ENCODE measurements at regions not wholly inside any gene's neighbourhood (a gene's known extent, or its start where the extent isn't known, plus 50 kb on each side); places are given as distances from the start of the nearest gene placed in this dataset.
"Not testable (repeated sequence)": the region's sequence is repeated elsewhere in the genome, so short reads cannot be mapped to it uniquely, and the experiment has no call there.

DNA sequence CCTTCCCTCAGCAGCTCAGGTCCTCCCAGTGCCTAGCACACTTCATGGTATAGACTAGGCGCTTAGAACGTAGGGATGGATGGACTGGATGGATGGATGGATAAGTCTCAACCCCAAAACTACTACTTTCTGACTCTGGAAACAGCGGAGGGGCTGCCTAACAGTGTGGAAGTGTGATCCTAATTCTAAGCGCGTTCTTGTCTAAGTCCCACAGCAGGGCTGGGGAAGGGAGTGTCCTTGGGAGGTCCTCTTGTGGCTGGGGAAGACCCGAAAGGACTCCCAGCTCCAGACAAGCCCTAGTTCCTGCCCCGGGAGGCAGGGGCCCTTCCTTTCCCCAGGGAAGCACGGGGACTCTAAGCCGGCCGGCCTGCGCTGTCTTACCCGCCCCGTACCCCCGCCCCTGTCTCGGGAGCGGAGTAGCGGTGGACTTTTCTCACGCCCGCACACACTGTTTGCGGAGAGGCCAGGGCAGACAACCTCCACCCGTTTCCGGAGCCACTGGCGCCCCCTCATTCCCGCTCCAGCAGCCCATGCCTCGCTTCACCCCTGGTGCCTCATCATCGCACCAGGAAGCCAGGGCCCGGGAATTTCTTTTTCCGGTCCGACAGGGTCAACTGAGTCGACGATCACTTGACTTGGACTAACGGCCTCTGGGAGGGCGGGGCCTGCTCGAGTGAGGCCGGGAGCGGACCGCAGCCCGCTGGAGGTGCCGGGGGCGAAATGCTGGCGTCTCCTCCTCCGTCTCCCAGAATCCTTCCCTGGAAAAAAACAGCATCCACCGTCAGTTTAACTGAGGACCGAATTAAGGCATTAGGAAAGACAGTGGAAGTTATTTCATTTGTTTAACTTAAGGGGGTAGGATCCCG lies 133.3 kb downstream of the TBC1D2B start:
- peak; percentile 87 for DNase-seq

DNA sequence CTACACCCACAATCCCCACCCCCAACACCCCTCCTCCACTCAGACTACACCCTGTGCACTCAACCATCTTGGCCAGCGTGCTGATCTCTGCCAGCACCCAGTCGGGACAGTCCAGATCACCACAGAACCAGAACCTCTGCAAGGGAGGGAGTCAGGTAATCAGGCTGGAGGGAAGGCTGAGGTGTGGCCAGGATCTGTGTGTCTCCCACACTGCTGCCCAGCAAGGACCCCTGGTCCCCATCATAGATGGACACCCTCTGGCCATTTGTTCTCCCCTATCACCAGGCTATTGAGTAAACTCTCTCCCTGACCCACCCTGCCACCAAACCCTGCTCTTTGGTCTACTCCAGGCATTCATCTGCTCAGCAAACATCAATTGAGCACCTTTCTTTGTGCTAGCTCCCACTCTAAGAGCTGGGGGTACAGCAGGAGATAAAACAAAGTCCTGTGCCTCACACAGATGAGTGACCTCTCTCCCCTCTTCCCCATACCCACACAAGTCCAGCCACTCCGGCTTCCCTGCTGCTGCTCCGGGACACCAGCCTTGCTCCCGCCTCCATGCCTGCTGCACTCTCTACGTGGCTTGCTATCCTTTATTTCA lies 134.8 kb downstream of the TBC1D2B start:
- DNase-seq: no peak

DNA sequence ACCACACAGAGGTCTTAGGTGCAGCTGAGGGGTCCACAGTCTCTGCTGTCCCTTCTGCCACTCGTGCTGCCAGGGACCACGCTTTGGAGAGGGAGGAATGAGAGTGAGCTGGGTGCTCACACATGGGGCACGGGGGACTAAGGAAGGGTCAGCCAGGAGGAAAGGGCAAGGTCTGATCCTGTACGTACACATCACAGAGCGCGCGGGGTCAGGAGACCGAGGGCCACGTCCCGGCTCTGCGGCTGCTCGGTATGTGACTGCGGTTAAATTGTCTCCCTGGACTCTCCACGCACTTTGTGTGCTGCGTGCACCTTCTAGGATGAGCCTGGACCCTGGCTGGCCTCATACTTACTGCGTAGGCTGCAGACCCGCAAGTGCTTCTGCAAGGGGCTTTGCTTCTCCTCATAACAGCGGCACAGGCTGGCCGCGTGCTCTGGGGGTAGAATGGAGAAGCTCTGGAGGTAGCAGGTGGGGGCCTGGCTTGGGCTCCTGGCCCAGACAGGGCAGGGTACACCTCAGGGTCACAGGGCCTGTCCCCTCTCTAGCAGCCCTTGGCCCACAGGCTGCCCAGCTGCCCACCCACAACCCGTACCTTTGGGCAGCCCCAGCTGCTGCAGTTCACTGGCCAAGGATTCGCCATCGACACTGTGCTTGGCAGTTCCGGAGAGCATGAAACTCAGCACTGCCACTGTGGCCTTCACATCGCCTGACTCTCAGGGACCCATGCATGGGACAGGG lies 136.3 kb downstream of the TBC1D2B start:
- not testable (repeated sequence) for DNase-seq

DNA sequence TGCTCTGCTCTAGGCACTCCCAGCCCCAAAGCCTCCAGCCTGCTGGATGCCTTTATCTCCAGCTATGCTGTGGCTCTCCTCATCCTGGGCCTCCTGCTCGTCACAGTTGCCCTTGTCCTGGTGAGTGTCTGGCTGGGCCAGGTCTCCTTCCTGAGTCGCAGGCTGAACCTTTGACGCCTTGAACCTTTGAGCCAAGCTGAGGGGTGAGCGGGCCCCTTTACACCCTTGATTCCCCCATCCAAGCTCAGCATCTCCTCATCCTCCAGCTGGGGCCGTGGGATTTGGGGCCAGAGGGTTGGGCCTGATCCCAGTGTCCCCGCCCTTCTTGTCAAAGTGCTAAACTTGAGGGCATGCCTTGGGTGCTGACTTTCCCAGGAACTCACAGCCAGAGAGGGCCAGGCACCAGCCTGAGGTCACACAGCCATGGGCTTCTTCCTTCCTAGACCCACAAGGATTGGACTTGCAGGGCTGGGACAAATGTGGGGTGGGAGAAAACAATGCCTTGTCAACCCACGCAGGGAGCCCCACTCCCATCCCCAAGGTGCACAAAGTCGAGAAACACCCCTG lies 137.0 kb downstream of the TBC1D2B start:
- DNase-seq: no peak

DNA sequence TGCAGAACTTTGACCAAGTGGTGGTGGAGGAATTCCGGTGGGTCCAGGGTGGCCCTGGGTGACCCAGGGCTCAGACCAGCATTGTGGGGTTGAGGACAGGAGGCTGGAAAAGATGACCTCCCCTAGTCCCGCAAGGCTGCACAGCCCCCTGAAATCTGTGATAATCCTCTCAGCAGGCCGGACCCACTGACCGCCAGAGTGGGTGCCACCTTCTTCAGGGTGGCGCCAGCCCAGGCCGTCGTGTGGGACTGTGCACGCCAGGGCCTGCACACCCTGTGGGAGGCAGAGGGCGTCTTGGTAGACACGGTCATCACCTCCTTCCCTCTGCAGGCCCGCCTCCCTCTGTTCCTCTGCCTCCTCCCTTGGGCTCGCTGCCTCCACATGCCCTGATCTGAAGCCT lies 137.7 kb downstream of the TBC1D2B start:
- DNase-seq: no peak

DNA sequence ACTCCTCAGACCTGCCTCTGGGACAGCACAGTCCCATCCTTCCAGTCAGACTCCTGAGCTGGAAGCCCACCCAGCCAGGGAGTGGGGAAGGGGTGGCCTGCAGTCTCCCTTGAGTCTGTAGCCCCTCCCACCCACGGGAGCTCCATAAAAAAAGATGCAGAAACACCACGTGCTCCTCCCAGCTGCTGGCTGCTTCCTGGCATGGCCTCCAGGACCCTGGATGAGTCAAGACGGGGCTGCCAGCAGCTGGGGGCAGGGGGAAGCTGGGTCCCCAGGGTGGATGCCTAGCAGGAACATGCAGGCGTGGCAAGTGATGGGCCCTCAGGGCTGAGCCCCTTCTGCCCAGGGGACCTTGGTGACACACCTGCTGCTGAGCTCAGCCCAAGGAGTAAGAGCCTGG lies 138.5 kb downstream of the TBC1D2B start:
- DNase-seq: not testable (repeated sequence)

DNA sequence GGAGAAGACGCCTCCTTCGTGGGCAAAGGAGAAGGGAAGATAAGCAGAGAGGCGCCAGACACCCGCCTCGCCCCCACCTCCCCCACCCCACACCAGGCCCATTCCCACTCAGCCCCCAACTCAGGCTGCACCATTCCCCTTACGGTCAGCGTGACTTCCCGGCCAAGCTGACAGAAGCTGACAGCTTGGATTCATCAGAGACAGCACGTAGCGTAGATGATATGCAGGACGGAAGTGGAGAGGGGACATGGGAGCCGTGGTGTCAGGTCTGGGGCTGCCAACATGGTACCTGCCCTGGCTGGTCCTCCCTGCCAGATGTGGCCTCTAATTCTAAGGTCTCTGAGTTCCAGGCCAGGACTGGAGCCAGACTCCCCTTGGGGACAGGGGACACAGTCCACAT lies 139.0 kb downstream of the TBC1D2B start:
- not testable (repeated sequence) for DNase-seq

DNA sequence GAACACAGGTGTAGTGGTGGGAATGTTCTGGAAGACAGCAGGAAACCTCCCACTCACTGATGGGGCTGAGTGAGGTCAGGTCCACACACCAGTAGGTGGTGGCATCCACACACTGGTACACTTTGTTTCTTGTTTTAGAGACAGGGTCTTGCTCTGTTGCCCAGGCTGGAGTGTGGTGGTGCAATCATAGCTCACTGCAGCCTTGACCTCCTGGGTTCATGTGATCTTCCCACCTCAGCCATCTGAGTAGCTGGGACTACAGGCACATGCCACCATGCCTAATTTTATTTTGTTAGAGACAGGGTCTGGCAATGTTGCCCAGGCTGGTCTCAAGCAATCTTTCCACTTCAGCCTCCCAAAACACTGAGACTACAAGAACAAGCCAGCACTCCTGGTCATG lies 140.9 kb downstream of the TBC1D2B start:
- DNase-seq: not testable (repeated sequence)

DNA sequence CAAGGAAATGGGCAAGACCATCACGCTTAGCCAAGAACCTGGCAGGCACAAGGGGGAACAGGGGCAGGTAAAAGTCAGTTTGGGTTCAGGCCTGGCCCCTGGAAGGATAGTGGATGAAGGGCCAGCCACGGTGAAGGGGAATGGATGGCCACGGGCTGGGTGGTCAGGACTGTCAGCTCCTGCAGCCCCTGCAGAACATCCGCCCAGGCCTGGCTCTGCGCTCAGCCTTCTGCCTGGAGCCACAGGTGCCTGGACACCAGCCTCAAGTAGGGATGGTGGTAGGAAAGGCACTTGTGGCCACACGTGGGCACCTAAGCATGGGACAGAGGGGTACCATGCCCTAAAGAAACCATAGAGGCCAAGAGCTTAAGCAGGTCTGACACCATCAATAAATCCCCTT lies 143.0 kb downstream of the TBC1D2B start:
- not testable (repeated sequence) for DNase-seq

DNA sequence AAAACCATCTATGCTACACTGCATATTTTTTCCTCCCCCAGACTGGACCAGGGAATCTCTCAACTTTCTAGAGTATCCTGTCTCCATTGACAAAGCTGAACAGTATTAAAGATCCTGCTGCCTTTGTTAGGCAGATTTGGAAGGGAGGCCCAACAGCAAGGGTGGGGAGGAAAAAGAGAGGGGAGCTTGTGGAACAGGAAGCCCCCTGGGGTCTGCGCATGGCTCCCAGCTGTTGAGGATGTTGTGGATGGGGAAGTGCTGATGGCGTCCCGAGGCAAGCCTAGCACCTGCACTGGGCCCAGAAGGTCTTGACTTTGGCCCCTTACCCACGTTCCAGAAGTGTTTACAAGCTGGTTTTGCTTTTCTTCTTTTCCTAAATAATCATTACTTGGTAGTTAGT lies 146.6 kb downstream of the TBC1D2B start:
- not testable (repeated sequence) for DNase-seq

DNA sequence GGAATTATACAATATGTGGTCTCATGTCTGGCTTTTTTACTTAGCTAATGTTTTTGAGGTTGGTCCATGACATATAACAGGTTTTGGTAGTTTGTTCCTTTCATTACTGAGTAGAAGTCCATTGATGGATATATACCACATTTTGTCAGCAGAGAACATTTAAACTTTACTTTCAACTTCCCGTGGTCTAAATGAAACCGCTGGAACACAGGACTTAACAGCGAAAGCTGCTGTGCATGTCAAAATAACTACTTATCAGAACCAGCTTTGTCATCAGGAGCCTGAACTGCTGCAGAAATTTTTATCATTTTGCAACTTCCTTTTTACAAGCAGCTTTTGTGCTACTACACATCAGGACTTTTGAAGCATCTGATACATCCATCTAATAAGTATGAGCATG lies 147.0 kb downstream of the TBC1D2B start:
- not testable (repeated sequence) for DNase-seq

DNA sequence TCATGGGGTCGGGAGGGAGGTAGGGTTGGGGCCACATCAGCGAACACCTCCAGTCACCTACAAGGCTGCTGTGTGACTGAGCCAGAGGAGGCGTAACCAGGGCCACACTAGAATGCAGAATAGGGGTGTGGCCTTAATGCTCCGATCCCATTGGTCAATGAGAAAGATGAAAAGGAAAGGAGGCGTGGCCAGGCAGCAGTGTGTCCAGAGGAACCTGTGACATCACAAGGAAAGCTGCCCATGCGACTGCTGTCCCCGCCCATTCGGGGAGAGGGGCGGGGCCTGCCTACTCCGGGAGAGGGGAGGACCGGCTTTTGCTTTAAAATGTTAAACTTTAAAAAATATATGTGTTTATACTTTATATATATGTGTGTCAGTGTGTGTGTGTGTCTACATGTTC lies 150.7 kb downstream of the TBC1D2B start:
- DNase-seq: not testable (repeated sequence)

DNA sequence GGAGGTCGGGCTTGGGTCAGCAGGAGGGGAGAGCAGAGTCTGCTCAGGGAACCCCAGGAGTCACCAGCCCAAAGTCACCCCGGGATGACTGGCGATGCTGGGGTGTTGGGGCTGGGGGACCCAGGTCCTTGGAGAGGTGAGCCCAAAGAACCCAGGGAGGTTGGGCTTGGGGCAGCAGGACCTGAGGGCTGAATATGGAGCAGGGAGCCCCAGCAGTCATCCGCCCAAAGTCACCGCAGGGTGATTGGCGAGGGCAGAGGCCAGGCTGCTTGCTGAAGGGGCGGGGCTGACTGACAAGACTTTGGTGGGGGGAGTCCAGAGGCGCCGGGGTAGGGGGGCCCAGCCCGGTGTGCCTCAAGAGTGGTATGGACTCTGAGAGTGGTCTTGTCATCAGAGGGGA lies 151.2 kb downstream of the TBC1D2B start:
- DNase-seq: not testable (repeated sequence)

DNA sequence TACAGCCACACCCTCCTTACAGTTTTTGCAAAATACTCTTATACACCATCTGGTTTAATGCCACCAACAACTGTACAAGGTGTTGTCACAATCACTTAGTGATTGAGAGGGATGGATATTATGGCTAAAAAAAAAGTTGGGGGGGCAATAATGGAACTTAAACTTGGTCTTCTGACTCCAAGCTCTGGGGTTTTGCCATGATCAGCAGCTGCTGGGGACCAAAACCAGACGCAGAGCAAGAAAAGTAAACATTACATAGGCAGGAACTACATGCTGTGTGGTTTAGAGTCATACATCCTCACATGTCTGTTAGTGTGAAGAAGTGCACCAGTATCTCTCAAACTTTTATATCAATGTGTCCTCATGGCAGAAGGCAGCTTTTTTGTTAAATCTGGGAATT lies 152.4 kb downstream of the TBC1D2B start:
- not testable (repeated sequence) for DNase-seq

DNA sequence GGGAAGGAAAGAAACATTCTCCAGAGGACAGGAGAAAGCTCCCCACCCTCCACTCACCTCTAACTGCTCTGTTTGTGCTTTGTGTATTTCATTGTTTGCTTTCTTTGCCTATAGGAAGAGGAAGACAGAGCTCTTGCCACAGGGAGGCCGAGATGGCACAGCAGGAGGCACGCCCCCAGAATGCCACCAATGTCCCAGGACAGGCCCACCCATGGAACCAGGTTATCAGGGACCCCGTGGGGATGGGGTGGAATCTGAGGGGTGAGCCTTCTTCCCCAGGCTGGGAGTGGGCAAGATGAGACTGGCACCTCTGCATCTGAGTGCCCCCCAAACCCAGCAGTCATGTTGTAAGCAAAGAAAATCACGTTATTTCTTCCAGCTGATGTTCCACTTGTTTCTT lies 155.8 kb downstream of the TBC1D2B start:
- DNase-seq: no peak

DNA sequence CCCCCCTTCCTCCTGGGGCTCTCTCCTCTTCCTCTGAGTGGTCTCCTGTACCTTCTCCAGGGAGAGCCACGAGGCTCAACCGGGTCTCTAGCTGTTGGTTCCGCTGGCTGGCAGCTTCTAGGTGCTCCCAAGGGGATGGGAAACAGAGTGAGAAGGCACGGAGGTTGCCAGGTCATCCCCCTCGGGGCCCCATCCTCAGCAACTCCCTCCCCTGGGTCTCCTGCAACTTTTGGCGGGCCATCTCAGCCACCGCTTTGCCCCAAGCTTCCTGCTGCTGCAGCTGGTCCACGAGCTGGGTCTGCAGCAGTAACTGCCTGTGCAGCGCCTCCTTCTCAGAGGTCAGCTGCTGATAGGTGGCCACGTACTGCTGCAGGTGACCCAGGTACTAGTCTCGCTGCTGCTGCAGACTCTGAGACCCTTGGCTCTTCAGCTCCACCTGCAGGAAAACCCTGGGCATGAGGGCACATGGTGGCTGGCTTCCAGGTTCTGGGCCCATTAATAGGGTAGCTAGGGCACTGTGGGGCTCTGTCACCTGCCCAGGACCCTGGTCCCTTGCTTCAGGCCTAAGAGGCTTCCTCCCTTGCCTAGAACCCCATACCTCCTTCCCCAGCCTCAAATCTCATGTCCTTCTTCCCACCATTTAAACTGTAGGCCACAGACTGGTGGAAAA lies 160.4 kb downstream of the TBC1D2B start:
- not testable (repeated sequence) for DNase-seq

DNA sequence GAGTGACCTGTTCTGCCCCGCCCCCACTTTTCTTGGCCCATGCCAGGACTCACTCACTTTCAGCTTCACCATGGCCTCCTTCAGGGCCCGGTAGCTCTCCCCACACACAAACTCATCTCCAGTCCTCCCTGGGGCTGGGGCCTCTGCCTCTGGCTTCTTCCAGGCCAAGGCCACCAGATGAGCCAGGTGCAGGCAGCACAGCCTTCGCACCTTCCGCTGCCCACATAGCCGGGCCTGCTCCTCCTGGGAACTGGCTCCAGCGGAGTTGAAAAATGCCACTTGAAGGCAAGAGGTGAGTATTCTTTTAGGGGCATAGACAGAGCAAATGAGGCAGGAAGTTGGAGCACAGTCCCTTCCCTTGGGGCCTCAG lies 161.6 kb downstream of the TBC1D2B start:
- DNase-seq: not testable (repeated sequence)

DNA sequence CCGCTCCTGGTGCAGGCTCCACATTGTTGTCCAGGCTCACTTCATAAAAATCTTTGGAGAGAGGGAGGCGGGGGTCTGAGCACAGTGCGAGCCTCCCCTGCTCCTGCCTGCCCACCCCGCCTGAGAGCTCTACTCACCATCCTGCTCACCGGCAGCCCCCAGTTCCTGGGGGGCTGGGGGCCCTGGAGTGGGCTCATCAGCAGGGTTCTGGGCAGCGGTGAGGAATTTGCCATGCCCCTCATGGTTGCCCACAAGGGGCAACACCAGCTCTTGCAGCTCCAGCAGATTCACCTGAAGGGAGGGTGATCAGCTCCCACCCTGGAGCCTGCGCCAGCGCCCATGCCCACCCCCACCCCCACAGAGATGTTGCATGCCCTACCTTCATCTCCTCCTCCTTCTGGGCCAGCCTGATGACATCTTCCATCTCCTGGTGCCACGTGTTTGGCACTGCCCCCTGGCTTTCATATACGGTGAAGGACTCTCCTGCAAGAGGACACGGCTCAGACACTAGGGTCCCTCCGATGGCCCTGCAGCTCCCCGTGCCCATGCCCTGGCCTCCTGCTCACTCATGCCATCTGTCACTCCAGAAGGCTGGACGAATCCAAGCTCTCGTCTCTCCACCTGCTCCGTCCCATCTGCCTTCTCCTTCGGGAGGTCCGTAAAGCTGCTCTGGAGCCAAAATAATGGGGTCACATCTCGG lies 162.1 kb downstream of the TBC1D2B start:
- no peak for DNase-seq

DNA sequence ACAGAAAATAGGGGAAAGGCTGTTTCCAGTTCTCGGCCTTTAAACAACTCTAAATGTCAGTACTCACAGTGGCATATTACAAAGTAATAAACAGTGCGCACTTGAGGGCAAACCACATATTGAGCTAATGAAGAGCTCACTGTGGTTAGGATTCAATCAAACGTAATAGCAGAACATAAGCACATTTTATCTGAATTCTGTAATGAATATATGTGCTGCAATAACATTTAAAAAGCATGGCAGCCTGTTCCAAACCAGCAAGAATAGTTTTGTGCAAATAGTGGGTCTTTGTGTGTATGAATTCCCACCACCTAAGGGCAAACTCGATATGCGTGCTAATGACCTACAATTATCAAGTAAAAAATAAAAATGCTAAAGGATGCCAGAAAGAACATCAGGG lies 163.0 kb downstream of the TBC1D2B start:
- DNase-seq: not testable (repeated sequence)

DNA sequence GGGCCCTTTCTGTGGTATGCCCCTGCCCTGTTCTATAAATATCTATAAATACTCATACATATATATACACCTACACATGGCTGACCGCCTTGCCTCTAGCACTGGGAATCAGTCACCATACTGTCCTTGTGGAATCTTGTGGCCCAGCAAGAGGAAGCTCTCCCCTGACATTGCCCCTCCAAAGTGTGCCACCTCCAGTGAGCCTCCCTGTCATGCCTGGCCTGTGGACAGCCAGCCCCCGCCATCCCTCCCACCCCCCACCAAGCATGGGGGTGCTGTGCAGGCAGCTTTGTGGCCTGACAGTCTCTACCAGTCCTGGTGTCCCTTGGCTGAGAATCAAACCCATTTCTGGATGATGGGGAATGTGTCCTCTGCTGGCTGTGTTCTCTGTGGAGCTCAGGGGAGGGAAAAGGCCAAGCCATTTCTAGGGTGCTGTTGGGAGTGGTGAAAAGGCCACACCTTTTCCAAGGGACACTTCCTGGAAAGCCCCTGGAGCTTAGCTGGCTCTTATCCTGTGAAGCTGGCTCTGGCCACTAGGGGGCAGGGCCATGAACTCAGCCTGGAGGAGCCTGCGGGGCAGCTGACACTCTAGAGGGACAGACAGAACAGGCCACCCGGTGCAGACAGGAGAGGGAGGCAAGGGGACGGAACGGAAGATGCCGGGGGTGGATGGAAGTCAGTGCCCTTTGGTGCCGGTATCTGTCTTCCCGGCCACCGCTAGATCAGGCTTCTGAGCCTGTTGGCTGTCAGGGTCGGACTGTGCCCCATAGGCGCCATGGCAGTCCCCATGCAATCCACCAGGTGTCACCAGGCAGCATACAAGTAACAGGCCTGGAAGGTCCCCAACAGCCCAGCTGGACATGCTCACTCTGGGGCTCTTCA lies 167.2 kb downstream of the TBC1D2B start:
- peak; percentile 80 for DNase-seq

Data from right forelimb (tissue), 1 donor.